ENCODE measurements at regions not wholly inside any gene's neighbourhood (a gene's known extent, or its start where the extent isn't known, plus 50 kb on each side); places are given as distances from the start of the nearest gene placed in this dataset.

DNA sequence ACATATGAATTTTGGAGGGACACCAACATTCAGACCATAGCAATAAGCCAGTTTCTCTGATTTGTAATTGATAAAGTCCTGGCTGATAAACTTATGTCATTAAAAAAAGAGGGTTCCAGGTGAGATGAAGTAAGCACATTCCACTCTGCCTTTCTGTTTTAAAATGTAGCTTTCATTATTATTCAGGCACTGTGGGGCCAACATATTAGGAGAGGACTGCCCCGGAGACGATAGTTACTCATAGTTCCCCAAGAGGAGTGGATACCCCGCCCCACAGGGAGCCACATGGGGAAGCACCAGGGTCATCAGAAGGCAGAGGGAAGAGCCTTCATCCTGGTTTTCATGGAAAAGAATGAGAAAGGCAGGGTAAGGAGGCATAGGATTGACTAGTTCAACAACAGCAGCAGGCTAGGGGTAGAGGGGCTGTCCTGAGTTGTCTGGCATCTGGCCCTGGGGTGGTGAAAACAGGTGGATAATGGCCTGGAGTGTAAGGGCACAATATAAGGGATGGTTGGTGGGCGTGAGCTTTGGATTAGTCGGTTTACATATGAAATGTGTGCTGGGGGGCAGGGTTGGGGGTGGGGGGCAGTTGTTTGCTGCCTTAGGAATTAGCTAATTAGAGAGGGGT lies 78.7 kb upstream of the PROK2 start:
- Histone ChIP-seq H3K4me3 (replicated peaks in 1 of 3; ENCODE audit: low read depth in 2 of 3, low read length in 3 of 3) (no peak overlapping the region), H3K9ac (ENCODE audit: insufficient read depth, low read length, poor library complexity, severe bottlenecking) (no peak overlapping the region), H3K4me2 (replicated peaks; ENCODE audit: extremely low read depth, low read length, poor library complexity, severe bottlenecking) (no peak overlapping the region), H4K20me1 (ENCODE audit: insufficient read depth, low read length) (no peaks in the 10 kb centered on the region), H3K79me2 (ENCODE audit: insufficient read depth, low read length) (no peaks in the 10 kb centered on the region), H3K36me3 (replicated peaks in 1 of 2; ENCODE audit: control insufficient read depth in 1 of 2, insufficient read depth in 2 of 2, low read length in 2 of 2) (no peaks in the 10 kb centered on the region), H2AFZ (ENCODE audit: insufficient read depth, low read depth, low read length, poor library complexity, severe bottlenecking) (no peak overlapping the region), H3K4me1 (ENCODE audit: control insufficient read depth in 1 of 2, insufficient read depth in 2 of 2, low read length in 2 of 2) (peaks cover 3 to 6% of the 10 kb centered on the region in 2 donors), H3K9me3 (replicated peaks in 1 of 2; ENCODE audit: control insufficient read depth in 1 of 2, insufficient read depth in 1 of 2, low read length in 2 of 2) (peaks cover 7 to 11% of the 10 kb centered on the region in 2 donors), H3K27ac (ENCODE audit: low read depth in 1 of 2, low read length in 2 of 2) (no peak overlapping the region), H3K27me3 (ENCODE audit: control insufficient read depth in 2 of 2, insufficient read depth in 2 of 2, low read length in 2 of 2) (peaks cover 5 to 6% of the 10 kb centered on the region in 2 donors)
- no peaks in the 10 kb centered on the region for H3K36me3 Mint-ChIP-seq
- TF ChIP-seq, protein P1, sequence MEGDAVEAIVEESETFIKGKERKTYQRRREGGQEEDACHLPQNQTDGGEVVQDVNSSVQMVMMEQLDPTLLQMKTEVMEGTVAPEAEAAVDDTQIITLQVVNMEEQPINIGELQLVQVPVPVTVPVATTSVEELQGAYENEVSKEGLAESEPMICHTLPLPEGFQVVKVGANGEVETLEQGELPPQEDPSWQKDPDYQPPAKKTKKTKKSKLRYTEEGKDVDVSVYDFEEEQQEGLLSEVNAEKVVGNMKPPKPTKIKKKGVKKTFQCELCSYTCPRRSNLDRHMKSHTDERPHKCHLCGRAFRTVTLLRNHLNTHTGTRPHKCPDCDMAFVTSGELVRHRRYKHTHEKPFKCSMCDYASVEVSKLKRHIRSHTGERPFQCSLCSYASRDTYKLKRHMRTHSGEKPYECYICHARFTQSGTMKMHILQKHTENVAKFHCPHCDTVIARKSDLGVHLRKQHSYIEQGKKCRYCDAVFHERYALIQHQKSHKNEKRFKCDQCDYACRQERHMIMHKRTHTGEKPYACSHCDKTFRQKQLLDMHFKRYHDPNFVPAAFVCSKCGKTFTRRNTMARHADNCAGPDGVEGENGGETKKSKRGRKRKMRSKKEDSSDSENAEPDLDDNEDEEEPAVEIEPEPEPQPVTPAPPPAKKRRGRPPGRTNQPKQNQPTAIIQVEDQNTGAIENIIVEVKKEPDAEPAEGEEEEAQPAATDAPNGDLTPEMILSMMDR (IDR thresholded peaks at IDR 0.05) = no peak
- H3K27ac Mint-ChIP-seq = no peak overlapping the region
- H3K4me3 Mint-ChIP-seq = no peak overlapping the region
- peaks cover 2 to 14% (median 13%) of the 10 kb centered on the region in 7 donors for H3K9me3 Mint-ChIP-seq
- DNase-seq = no peak
- peaks cover 8% of the 10 kb centered on the region for H3K4me1 Mint-ChIP-seq
- intact Hi-C loops (cut with micrococcal nuclease) = no loop called here
- 94% methylated on average over 3 of the region's 5 CpGs for WGBS (ENCODE audit: insufficient coverage)
- H3K27me3 Mint-ChIP-seq (ENCODE audit: low read depth in 3 of 3) = peaks cover 9 to 30% (median 16%) of the 10 kb centered on the region in 3 donors

DNA sequence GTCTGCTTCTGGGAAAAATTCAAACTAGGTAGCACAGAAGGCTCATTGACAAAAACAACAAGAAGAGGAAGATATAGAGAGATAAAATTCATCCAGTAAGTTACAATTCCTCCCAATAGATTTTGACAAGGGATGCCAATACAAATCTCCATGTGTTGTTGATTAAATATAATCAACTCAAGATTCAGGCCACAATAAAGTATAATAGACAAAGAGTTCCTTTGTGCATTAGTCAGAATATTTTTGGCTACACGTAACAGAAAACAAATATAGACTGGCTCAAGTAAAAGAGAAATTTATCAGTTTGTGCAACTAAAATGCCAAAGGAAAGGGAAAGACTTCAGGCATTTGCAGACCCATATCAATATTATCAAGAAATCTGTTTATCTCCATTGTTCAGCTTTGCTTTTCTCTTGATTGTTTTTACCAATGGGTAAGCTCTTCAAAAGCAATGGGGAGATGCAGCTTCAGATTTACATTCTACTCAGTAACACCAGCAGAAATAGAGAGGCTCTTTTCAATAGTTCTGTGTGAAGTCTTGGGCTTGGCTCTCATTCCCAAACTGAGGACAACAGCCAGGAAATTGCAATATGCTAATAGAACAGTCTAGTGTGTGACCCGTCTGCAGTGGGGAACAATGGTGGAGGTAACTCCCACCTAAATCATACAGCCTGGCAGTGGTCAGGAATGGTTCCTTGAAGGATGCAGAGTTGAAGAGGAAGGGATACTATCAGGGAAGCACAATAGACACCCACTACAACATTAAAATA lies 77.6 kb upstream of the PROK2 start:
- H3K27me3 Mint-ChIP-seq (ENCODE audit: low read depth in 3 of 3) = peaks cover 9 to 24% (median 16%) of the 10 kb centered on the region in 3 donors
- WGBS (ENCODE audit: insufficient coverage) = no CpG with 5 or more reads among the region's 2 CpGs

More for the DNA sequence above, 77.6 kb upstream of the PROK2 start:
- Histone ChIP-seq H3K4me1 (ENCODE audit: control insufficient read depth in 1 of 2, insufficient read depth in 2 of 2, low read length in 2 of 2) (peaks cover 14 to 17% of the 10 kb centered on the region in 2 donors), H3K27me3 (ENCODE audit: control insufficient read depth in 2 of 2, insufficient read depth in 2 of 2, low read length in 2 of 2) (peaks cover 5 to 6% of the 10 kb centered on the region in 2 donors), H3K9ac (ENCODE audit: insufficient read depth, low read length, poor library complexity, severe bottlenecking) (no peak overlapping the region), H3K79me2 (ENCODE audit: insufficient read depth, low read length) (no peaks in the 10 kb centered on the region), H3K27ac (ENCODE audit: low read depth in 1 of 2, low read length in 2 of 2) (no peak overlapping the region), H3K9me3 (replicated peaks in 1 of 2; ENCODE audit: control insufficient read depth in 1 of 2, insufficient read depth in 1 of 2, low read length in 2 of 2) (peaks cover 7 to 11% of the 10 kb centered on the region in 2 donors), H4K20me1 (ENCODE audit: insufficient read depth, low read length) (no peaks in the 10 kb centered on the region), H3K4me3 (replicated peaks in 1 of 3; ENCODE audit: low read depth in 2 of 3, low read length in 3 of 3) (no peak overlapping the region), H3K4me2 (replicated peaks; ENCODE audit: extremely low read depth, low read length, poor library complexity, severe bottlenecking) (no peak overlapping the region), H3K36me3 (replicated peaks in 1 of 2; ENCODE audit: control insufficient read depth in 1 of 2, insufficient read depth in 2 of 2, low read length in 2 of 2) (no peaks in the 10 kb centered on the region), H2AFZ (ENCODE audit: insufficient read depth, low read depth, low read length, poor library complexity, severe bottlenecking) (no peak overlapping the region)
- Mint-ChIP-seq H3K36me3 (no peaks in the 10 kb centered on the region), H3K9me3 (peaks cover 2 to 14% (median 13%) of the 10 kb centered on the region in 7 donors), H3K4me1 (peaks cover 17% of the 10 kb centered on the region), H3K27ac (no peak overlapping the region), H3K4me3 (no peak overlapping the region)
- intact Hi-C loops (cut with micrococcal nuclease) = no loop called here
- TF ChIP-seq, protein P1 (IDR thresholded peaks at IDR 0.05) = no peak
- no peak for DNase-seq
